Naive thymus-derived CD4-positive, alpha-beta T cell (primary cell): ENCODE measurements at regions not wholly inside any gene's neighbourhood (a gene's known extent, or its start where the extent isn't known, plus 50 kb on each side); places are given as distances from the start of the nearest gene placed in this dataset.

Source experiments
- ATAC-seq: fragments of 150-1000 bp; cut with Tn5 transposase; 2 replicates; pipeline ENCODE4 v1.10.0; 2021; ENCODE audit warnings: mild to moderate bottlenecking, moderate library complexity
- CTCF ChIA-PET: fragments of 350-600 bp; sonication (Branson Sonifier 250); formaldehyde crosslinking; loops from one replicate; lab custom pipeline; 2021; ENCODE audit warnings: antibody characterized with exemption; lab: Charles Lee
- POLR2A ChIA-PET: fragments of 350-600 bp; sonication (Branson Sonifier 250); formaldehyde crosslinking; loops from one replicate; lab custom pipeline; 2021; ENCODE audit warnings: antibody characterized with exemption, inconsistent platforms; lab: Charles Lee
- DNase-seq, 9 donors: peaks; one replicate each; pipeline versions ENCODE4 v3.0.0 to v3.0.0-alpha.2; 2020 to 2022; ENCODE audit warnings: mixed read lengths in 1 of 9
- H3K27ac ChIP-seq: one replicate; pipeline ENCODE4 v1.7.0; 2013; ENCODE audit warnings: mild to moderate bottlenecking, low read depth, low read length, moderate library complexity
- H3K27me3 ChIP-seq, 2 donors: one replicate each; pipeline ENCODE4 v1.7.0; 2013; ENCODE audit warnings: low read length in 2 of 2, mild to moderate bottlenecking in 2 of 2, moderate library complexity in 2 of 2; ENCODE audit not compliant: control insufficient read depth in 2 of 2, insufficient read depth in 2 of 2
- H3K36me3 ChIP-seq, 3 experiments: 1 replicate in 2 of 3; 2 replicates in 1 of 3; pipeline ENCODE4 v1.7.0; 2013; ENCODE audit warnings: low read length in 3 of 3, mild to moderate bottlenecking in 3 of 3, moderate library complexity in 1 of 3; ENCODE audit not compliant: insufficient read depth in 3 of 3, control insufficient read depth in 2 of 3
- H3K4me1 ChIP-seq, 2 donors: one replicate each; pipeline ENCODE4 v1.7.0; 2013; ENCODE audit warnings: low read length in 2 of 2, mild to moderate bottlenecking in 2 of 2, moderate library complexity in 1 of 2; ENCODE audit not compliant: control insufficient read depth in 2 of 2, insufficient read depth in 2 of 2
- H3K4me3 ChIP-seq: 2 replicates; pipeline ENCODE4 v1.7.0; 2013; ENCODE audit warnings: mild to moderate bottlenecking, low read length
- H3K9me3 ChIP-seq, 3 experiments: 1 replicate in 2 of 3; 2 replicates in 1 of 3; pipeline ENCODE4 v1.7.0; 2013; ENCODE audit warnings: low read length in 3 of 3; ENCODE audit not compliant: control insufficient read depth in 2 of 3
- H3K27ac Mint-ChIP-seq, 9 donors: one replicate each; pipeline ENCODE4 v1.8.0; 2020 to 2022; ENCODE audit warnings: mixed read lengths in 9 of 9, mild to moderate bottlenecking in 8 of 9, moderate library complexity in 5 of 9, inconsistent platforms in 2 of 9
- H3K27me3 Mint-ChIP-seq, 5 donors: one replicate each; pipeline ENCODE4 v1.8.0; 2021 to 2022; ENCODE audit warnings: mixed read lengths in 5 of 5, mild to moderate bottlenecking in 1 of 5
- H3K36me3 Mint-ChIP-seq, 5 donors: one replicate each; pipeline ENCODE4 v1.8.0; 2020 to 2022; ENCODE audit warnings: mixed read lengths in 5 of 5, mild to moderate bottlenecking in 3 of 5, inconsistent platforms in 1 of 5
- H3K4me1 Mint-ChIP-seq, 7 donors: one replicate each; pipeline ENCODE4 v1.8.0; 2020 to 2022; ENCODE audit warnings: mixed read lengths in 7 of 7, mild to moderate bottlenecking in 3 of 7, inconsistent platforms in 1 of 7
- H3K4me3 Mint-ChIP-seq, 10 donors: one replicate each; pipeline ENCODE4 v1.8.0; 2020 to 2022; ENCODE audit warnings: mild to moderate bottlenecking in 10 of 10, mixed read lengths in 10 of 10, moderate library complexity in 6 of 10, inconsistent platforms in 2 of 10
- H3K9me3 Mint-ChIP-seq, 11 donors: one replicate each; pipeline ENCODE4 v1.8.0; 2020 to 2022; ENCODE audit warnings: mixed read lengths in 11 of 11, mild to moderate bottlenecking in 4 of 11, inconsistent platforms in 1 of 11, moderate library complexity in 1 of 11
- intact Hi-C, 2 donors: fragments of 100-400 bp; cut with micrococcal nuclease; formaldehyde crosslinking; loops; one replicate each; pipeline ENCODE4 v1.15.1; 2023

DNA sequence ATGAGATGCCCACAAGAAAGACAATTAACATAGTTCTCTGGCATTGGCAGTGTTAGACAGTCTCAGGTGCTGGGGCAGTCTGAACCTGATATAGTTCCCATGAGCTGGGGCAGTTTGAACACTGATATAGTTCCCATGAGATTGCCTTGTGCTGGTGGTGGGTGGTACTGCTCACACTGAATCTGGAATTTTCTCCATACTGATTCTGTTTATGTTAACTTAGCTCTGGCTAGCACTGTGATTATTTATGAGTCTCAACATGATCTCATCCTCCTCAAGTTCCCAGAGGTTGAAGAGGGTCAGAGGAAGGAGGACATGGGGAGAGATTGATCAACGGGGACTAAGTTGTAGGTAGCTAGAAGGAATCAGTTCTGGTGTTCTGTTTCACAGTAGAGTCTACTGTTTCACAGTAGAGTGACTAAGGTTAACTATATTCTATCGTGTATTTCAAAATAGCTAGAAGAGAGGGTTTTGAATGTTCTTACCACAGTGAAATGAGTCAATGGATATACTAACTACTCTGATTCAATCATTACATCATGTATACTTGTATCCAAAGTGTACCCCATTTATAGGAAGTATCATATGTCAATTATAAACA lies 379.9 kb downstream of the ADAM29 start:
- no peaks in the 10 kb centered on the region for H3K27me3 Mint-ChIP-seq
- intact Hi-C loops = no loop called here
- H3K27ac ChIP-seq = no peak overlapping the region
- H3K4me1 Mint-ChIP-seq = no peaks in the 10 kb centered on the region
- CTCF ChIA-PET = no interaction called here
- H3K9me3 Mint-ChIP-seq = peaks cover 0 to 19% (median 3%) of the 10 kb centered on the region in 11 donors
- no peaks in the 10 kb centered on the region for H3K4me1 ChIP-seq
- no peak overlapping the region for H3K27ac Mint-ChIP-seq
- H3K27me3 ChIP-seq = no peaks in the 10 kb centered on the region
- DNase-seq (no peak), ATAC-seq (no peak)
- no peak overlapping the region for H3K4me3 Mint-ChIP-seq
- POLR2A ChIA-PET = no interaction called here
- H3K36me3 Mint-ChIP-seq = no peaks in the 10 kb centered on the region
- H3K4me3 ChIP-seq = no peak overlapping the region
- H3K9me3 ChIP-seq = no peaks in the 10 kb centered on the region
- no peaks in the 10 kb centered on the region for H3K36me3 ChIP-seq

DNA sequence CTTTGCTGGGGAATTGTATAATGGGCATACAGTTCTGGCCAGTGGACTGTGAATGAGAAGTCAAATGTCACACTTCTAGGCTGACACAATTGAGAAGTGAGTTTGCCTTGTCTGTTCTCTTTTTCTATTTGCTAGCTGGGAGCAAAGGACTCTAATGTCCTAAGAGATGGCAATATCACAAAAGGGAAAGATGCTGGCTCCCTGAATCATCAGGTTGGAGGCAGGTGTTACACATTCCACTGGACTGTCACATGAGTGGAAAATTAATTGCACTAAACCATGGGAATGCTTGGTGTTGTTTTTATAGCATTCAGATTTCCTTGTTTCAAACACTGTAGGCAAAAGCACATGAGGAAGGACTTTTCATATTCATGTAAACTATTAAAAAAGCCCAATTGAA lies 388.3 kb downstream of the ADAM29 start:
- Mint-ChIP-seq H3K9me3 (peaks cover 0 to 18% (median 2%) of the 10 kb centered on the region in 11 donors), H3K27me3 (no peaks in the 10 kb centered on the region), H3K36me3 (no peaks in the 10 kb centered on the region), H3K4me1 (no peaks in the 10 kb centered on the region), H3K4me3 (no peak overlapping the region), H3K27ac (no peak overlapping the region)
- Histone ChIP-seq H3K27ac (no peak overlapping the region), H3K4me1 (no peaks in the 10 kb centered on the region), H3K27me3 (no peaks in the 10 kb centered on the region), H3K9me3 (no peaks in the 10 kb centered on the region), H3K4me3 (no peak overlapping the region), H3K36me3 (no peaks in the 10 kb centered on the region)
- intact Hi-C loops = no loop called here
- POLR2A ChIA-PET = no interaction called here
- ATAC-seq (no peak), DNase-seq (no peak)
- CTCF ChIA-PET = no interaction called here

DNA sequence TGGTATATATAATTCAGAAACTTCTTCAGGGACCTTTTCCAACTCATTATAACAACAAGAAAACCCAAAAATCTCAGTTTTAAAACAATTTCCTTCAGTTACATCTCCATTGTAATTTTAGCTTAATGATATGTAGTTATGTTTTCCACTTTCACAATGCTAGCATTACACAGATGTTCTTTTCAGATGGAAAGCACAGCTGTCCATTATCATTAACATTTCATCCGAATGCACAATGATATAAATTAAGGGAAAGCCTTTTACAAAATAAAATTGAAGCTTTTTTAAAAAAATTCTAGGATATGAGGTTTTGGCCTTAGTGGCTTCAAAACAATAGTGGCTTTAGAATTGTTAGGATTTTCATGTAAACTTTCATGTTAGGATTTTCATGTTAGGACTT lies 389.2 kb downstream of the ADAM29 start:
- H3K4me1 ChIP-seq = no peaks in the 10 kb centered on the region
- no peak for ATAC-seq
- Mint-ChIP-seq H3K27ac (no peak overlapping the region), H3K36me3 (no peaks in the 10 kb centered on the region), H3K4me1 (no peaks in the 10 kb centered on the region), H3K9me3 (peaks cover 0 to 14% (median 3%) of the 10 kb centered on the region in 11 donors), H3K27me3 (no peaks in the 10 kb centered on the region), H3K4me3 (no peak overlapping the region)
- H3K27me3 ChIP-seq = no peaks in the 10 kb centered on the region
- DNase-seq = no peak
- ChIA-PET CTCF (no interaction called here), POLR2A (no interaction called here)
- no peaks in the 10 kb centered on the region for H3K36me3 ChIP-seq
- intact Hi-C loops = no loop called here
- no peaks in the 10 kb centered on the region for H3K9me3 ChIP-seq
- H3K4me3 ChIP-seq = no peak overlapping the region
- H3K27ac ChIP-seq = no peak overlapping the region

DNA sequence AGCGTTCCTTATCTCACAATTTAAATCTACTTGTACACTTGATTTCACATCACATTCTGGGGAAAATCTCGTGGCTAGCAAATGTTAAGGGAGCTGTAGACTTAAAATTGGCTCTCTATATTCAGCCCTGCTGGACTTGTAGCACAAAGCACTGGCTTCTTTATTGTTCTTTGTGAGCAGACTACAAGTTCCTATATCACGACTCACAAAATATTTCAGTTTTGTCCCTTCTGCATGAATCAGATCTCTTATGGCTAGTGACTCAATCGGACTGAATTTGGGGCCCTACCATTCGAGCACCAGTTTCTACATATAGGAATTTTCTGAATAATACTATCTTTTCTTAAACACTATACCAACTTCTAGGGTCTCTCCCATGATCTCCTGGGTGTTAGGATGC lies 390.1 kb downstream of the ADAM29 start:
- H3K4me1 Mint-ChIP-seq = no peaks in the 10 kb centered on the region
- POLR2A ChIA-PET = no interaction called here
- H3K4me3 ChIP-seq = no peak overlapping the region
- intact Hi-C loops = no loop called here
- no peak overlapping the region for H3K27ac ChIP-seq
- CTCF ChIA-PET = no interaction called here
- H3K27me3 Mint-ChIP-seq = no peaks in the 10 kb centered on the region
- H3K4me1 ChIP-seq = no peaks in the 10 kb centered on the region
- no peaks in the 10 kb centered on the region for H3K36me3 ChIP-seq
- H3K36me3 Mint-ChIP-seq = no peaks in the 10 kb centered on the region
- ATAC-seq = no peak
- H3K27me3 ChIP-seq = no peaks in the 10 kb centered on the region
- no peak overlapping the region for H3K27ac Mint-ChIP-seq
- H3K9me3 ChIP-seq = no peaks in the 10 kb centered on the region
- no peak overlapping the region for H3K4me3 Mint-ChIP-seq
- no peak for DNase-seq
- H3K9me3 Mint-ChIP-seq = peaks cover 0 to 14% (median 3%) of the 10 kb centered on the region in 11 donors

DNA sequence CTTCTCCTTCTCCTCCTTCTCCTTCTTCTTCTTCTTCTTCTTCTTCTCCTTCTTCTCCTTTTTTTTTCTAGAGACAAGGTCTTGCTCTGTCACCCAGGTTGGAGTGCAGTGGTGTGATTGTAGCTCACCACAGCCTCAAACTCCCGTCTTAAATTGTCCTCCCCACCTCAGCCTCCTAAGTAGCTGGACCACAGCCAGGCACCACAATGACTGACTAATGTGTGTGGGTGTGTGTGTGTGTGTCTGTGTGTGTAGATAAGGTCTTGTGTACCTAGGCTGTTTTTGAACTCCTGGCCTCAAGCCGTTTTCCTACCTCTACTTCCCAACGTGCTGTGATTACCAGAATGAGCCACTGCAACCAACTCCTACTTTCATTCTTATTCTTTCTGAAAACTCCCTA lies 390.9 kb downstream of the ADAM29 start:
- Mint-ChIP-seq H3K9me3 (peaks cover 0 to 9% (median 3%) of the 10 kb centered on the region in 11 donors), H3K4me1 (no peaks in the 10 kb centered on the region), H3K36me3 (no peaks in the 10 kb centered on the region), H3K27ac (peak overlapping the region in 1 of 9 donors; percentile 1), H3K27me3 (no peaks in the 10 kb centered on the region), H3K4me3 (no peak overlapping the region)
- H3K4me1 ChIP-seq = no peaks in the 10 kb centered on the region
- POLR2A ChIA-PET = no interaction called here
- H3K36me3 ChIP-seq = no peaks in the 10 kb centered on the region
- H3K9me3 ChIP-seq = no peaks in the 10 kb centered on the region
- no peaks in the 10 kb centered on the region for H3K27me3 ChIP-seq
- H3K27ac ChIP-seq = no peak overlapping the region
- CTCF ChIA-PET = no interaction called here
- intact Hi-C loops = no loop called here
- ATAC-seq (no peak), DNase-seq (no peak)
- no peak overlapping the region for H3K4me3 ChIP-seq

DNA sequence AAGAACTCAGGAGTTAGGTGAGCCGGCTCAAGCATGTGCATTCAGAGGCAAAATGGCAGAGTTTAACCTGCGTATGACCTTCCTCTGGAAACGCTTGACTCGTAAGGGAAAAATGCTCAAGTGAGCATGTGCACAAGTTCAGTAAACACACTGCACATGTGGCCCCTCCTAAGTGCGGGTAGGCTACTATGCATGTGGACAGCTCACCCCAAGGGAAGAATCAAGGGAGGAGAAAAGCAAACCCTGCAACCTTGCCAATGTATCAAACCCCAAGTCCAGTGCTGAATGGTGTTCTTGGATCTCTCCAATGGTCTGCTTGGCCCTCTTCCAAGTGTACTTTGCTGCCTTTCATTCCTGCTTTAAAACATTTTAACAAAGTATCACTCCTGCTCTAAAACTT lies 407.1 kb downstream of the ADAM29 start:
- H3K9me3 ChIP-seq = no peaks in the 10 kb centered on the region
- H3K27me3 ChIP-seq = no peaks in the 10 kb centered on the region
- ATAC-seq (no peak), DNase-seq (no peak)
- no peaks in the 10 kb centered on the region for H3K36me3 ChIP-seq
- H3K4me1 ChIP-seq = no peaks in the 10 kb centered on the region
- Mint-ChIP-seq H3K36me3 (no peaks in the 10 kb centered on the region), H3K4me3 (no peak overlapping the region), H3K27me3 (no peaks in the 10 kb centered on the region), H3K4me1 (no peaks in the 10 kb centered on the region), H3K9me3 (peaks cover 0 to 17% (median 2%) of the 10 kb centered on the region in 11 donors), H3K27ac (no peak overlapping the region)
- ChIA-PET POLR2A (no interaction called here), CTCF (no interaction called here)
- intact Hi-C loops = no loop called here
- no peak overlapping the region for H3K4me3 ChIP-seq
- no peak overlapping the region for H3K27ac ChIP-seq

DNA sequence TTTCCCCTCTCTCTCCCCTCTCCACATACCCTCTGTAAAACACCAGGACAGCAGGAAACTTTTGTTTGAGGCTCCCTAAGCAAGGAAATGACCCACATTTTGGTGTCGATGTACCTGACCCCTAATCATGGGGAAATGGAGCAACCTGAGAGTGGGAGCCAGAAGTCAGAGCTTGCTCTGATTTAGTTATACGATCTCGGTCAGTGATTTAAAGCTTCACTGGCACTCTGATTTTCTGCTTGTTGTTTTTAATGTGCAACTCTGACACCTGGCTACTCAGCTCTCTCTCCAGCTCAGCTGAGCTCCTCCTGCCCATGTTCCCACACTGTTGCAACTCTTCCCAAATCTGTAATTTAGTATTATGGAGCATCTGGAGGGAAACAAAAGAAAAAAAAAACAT lies 408.6 kb downstream of the ADAM29 start:
- CTCF ChIA-PET = no interaction called here
- no peak overlapping the region for H3K4me3 Mint-ChIP-seq
- DNase-seq (no peak), ATAC-seq (no peak)
- H3K36me3 Mint-ChIP-seq = no peaks in the 10 kb centered on the region
- H3K27me3 Mint-ChIP-seq = no peaks in the 10 kb centered on the region
- H3K4me1 ChIP-seq = no peaks in the 10 kb centered on the region
- H3K4me1 Mint-ChIP-seq = no peaks in the 10 kb centered on the region
- no peaks in the 10 kb centered on the region for H3K9me3 ChIP-seq
- H3K27me3 ChIP-seq = no peaks in the 10 kb centered on the region
- H3K4me3 ChIP-seq = no peak overlapping the region
- no peak overlapping the region for H3K27ac ChIP-seq
- no peak overlapping the region for H3K27ac Mint-ChIP-seq
- H3K9me3 Mint-ChIP-seq = peaks cover 0 to 19% (median 3%) of the 10 kb centered on the region in 11 donors
- H3K36me3 ChIP-seq = no peaks in the 10 kb centered on the region
- POLR2A ChIA-PET = no interaction called here
- intact Hi-C loops = no loop called here
